ENCODE measurements at regions not wholly inside any gene's neighbourhood (a gene's known extent, or its start where the extent isn't known, plus 50 kb on each side); places are given as distances from the start of the nearest gene placed in this dataset.
"Not testable (repeated sequence)": the region's sequence is repeated elsewhere in the genome, so short reads cannot be mapped to it uniquely, and the experiment has no call there.

- no peaks in the 10 kb centered on the region for H4K20me1 ChIP-seq (ENCODE audit: control insufficient read depth, insufficient read depth, low read depth, low read length)
- H3K4me1 ChIP-seq (ENCODE audit: control insufficient read depth, low read length) = no peaks in the 10 kb centered on the region
- no peaks in the 10 kb centered on the region for H3K36me3 ChIP-seq (ENCODE audit: control insufficient read depth, low read length)
- no peaks in the 10 kb centered on the region for H3K9me3 ChIP-seq (ENCODE audit: control insufficient read depth, insufficient read depth, low read length)
- no peak overlapping the region for H3K4me3 ChIP-seq (ENCODE audit: low read length)
- TF ChIP-seq CTCF (IDR thresholded peaks at IDR 0.05; ENCODE audit: low read depth, low read length, poor library complexity, severe bottlenecking) (no peak), EZH2phosphoT487 (IDR thresholded peaks at IDR 0.05; ENCODE audit: borderline replicate concordance, low read length) (no peak)
- H3K27me3 ChIP-seq (ENCODE audit: control insufficient read depth, low read length) = no peaks in the 10 kb centered on the region
- H3K4me2 ChIP-seq (ENCODE audit: low read length) = no peak overlapping the region
- H3F3A ChIP-seq (ENCODE audit: control insufficient read depth, insufficient read depth) = no peaks in the 10 kb centered on the region
- H3K9me2 ChIP-seq (replicated peaks; ENCODE audit: control insufficient read depth, low read length) = no peaks in the 10 kb centered on the region
- no peak overlapping the region for H3K27ac ChIP-seq (ENCODE audit: low read depth, low read length)
- H3K79me2 ChIP-seq (ENCODE audit: control insufficient read depth, low read length) = no peaks in the 10 kb centered on the region
Observed at GRCh38 chr10:28367929-28368484, 65.1 kb upstream of the MPP7 start.

- Histone ChIP-seq H3F3A (ENCODE audit: control insufficient read depth, insufficient read depth) (no peaks in the 10 kb centered on the region), H3K4me1 (ENCODE audit: control insufficient read depth, low read length) (no peaks in the 10 kb centered on the region)
Observed at GRCh38 chr10:28370107-28370835, 67.4 kb upstream of the MPP7 start.

GRCh38 chr10:28371638-28372037 is 68.8 kb upstream of the MPP7 start:
- not testable (repeated sequence) for H4K20me1 ChIP-seq (ENCODE audit: control insufficient read depth, insufficient read depth, low read depth, low read length); H3K4me1 ChIP-seq (ENCODE audit: control insufficient read depth, low read length); H3K9me3 ChIP-seq (ENCODE audit: control insufficient read depth, insufficient read depth, low read length); H3K27me3 ChIP-seq (ENCODE audit: control insufficient read depth, low read length); H3K36me3 ChIP-seq (ENCODE audit: control insufficient read depth, low read length); H3F3A ChIP-seq (ENCODE audit: control insufficient read depth, insufficient read depth); H3K4me2 ChIP-seq (ENCODE audit: low read length); H3K9me2 ChIP-seq (replicated peaks; ENCODE audit: control insufficient read depth, low read length); H3K4me3 ChIP-seq (ENCODE audit: low read length); H3K27ac ChIP-seq (ENCODE audit: low read depth, low read length); H3K79me2 ChIP-seq (ENCODE audit: control insufficient read depth, low read length)

More at GRCh38 chr10:28370107-28370835, 67.4 kb upstream of the MPP7 start:
- H4K20me1 ChIP-seq (ENCODE audit: control insufficient read depth, insufficient read depth, low read depth, low read length) = no peaks in the 10 kb centered on the region
- no peak overlapping the region for H3K27ac ChIP-seq (ENCODE audit: low read depth, low read length)
- H3K9me2 ChIP-seq (replicated peaks; ENCODE audit: control insufficient read depth, low read length) = no peaks in the 10 kb centered on the region
- no peak overlapping the region for H3K4me3 ChIP-seq (ENCODE audit: low read length)
- H3K79me2 ChIP-seq (ENCODE audit: control insufficient read depth, low read length) = no peaks in the 10 kb centered on the region
- H3K27me3 ChIP-seq (ENCODE audit: control insufficient read depth, low read length) = no peaks in the 10 kb centered on the region
- H3K9me3 ChIP-seq (ENCODE audit: control insufficient read depth, insufficient read depth, low read length) = no peaks in the 10 kb centered on the region
- TF ChIP-seq CTCF (IDR thresholded peaks at IDR 0.05; ENCODE audit: low read depth, low read length, poor library complexity, severe bottlenecking) (no peak), EZH2phosphoT487 (IDR thresholded peaks at IDR 0.05; ENCODE audit: borderline replicate concordance, low read length) (no peak)
- no peaks in the 10 kb centered on the region for H3K36me3 ChIP-seq (ENCODE audit: control insufficient read depth, low read length)
- no peak overlapping the region for H3K4me2 ChIP-seq (ENCODE audit: low read length)

- H3K4me1 ChIP-seq (ENCODE audit: control insufficient read depth, low read length) = no peaks in the 10 kb centered on the region
- no peaks in the 10 kb centered on the region for H4K20me1 ChIP-seq (ENCODE audit: control insufficient read depth, insufficient read depth, low read depth, low read length)
- H3K79me2 ChIP-seq (ENCODE audit: control insufficient read depth, low read length) = no peaks in the 10 kb centered on the region
- no peak overlapping the region for H3K4me3 ChIP-seq (ENCODE audit: low read length)
- no peaks in the 10 kb centered on the region for H3K9me2 ChIP-seq (replicated peaks; ENCODE audit: control insufficient read depth, low read length)
- no peaks in the 10 kb centered on the region for H3K36me3 ChIP-seq (ENCODE audit: control insufficient read depth, low read length)
- no peaks in the 10 kb centered on the region for H3K27me3 ChIP-seq (ENCODE audit: control insufficient read depth, low read length)
- TF ChIP-seq CTCF (IDR thresholded peaks at IDR 0.05; ENCODE audit: low read depth, low read length, poor library complexity, severe bottlenecking) (no peak), EZH2phosphoT487 (IDR thresholded peaks at IDR 0.05; ENCODE audit: borderline replicate concordance, low read length) (no peak)
- H3K4me2 ChIP-seq (ENCODE audit: low read length) = no peak overlapping the region
- no peaks in the 10 kb centered on the region for H3K9me3 ChIP-seq (ENCODE audit: control insufficient read depth, insufficient read depth, low read length)
- no peak overlapping the region for H3K27ac ChIP-seq (ENCODE audit: low read depth, low read length)
- no peaks in the 10 kb centered on the region for H3F3A ChIP-seq (ENCODE audit: control insufficient read depth, insufficient read depth)
Observed at GRCh38 chr10:28374036-28374435, 71.2 kb upstream of the MPP7 start.
